Smooth muscle cell (in vitro differentiated cells): ENCODE measurements at regions not wholly inside any gene's neighbourhood (a gene's known extent, or its start where the extent isn't known, plus 50 kb on each side); places are given as distances from the start of the nearest gene placed in this dataset.

Experiments used
- DNase-seq: peaks from one replicate; lab custom pipeline; 2025; ENCODE audit not compliant: unreplicated experiment; lab: John Stamatoyannopoulos, UW
- H2AFZ ChIP-seq: fragments of 200-600 bp; sonication (generic); 2 replicates; pipeline ENCODE4 v1.6.0; 2016; ENCODE audit warnings: antibody characterized with exemption, low read depth, mild to moderate bottlenecking
- H3F3A ChIP-seq: fragments of 200-600 bp; sonication (generic); 2 replicates; pipeline ENCODE4 v1.6.0; 2017; ENCODE audit warnings: antibody characterized with exemption, low read depth
- H3K27ac ChIP-seq: fragments of 200-600 bp; sonication (generic); 2 replicates; pipeline ENCODE4 v1.5.1; 2016; ENCODE audit warnings: low read depth, mild to moderate bottlenecking
- H3K27me3 ChIP-seq: fragments of 200-600 bp; sonication (generic); 2 replicates; pipeline ENCODE4 v1.6.1; 2016; ENCODE audit warnings: low read depth, mild to moderate bottlenecking
- H3K36me3 ChIP-seq: fragments of 200-600 bp; sonication (generic); 2 replicates; pipeline ENCODE4 v1.5.1; 2016; ENCODE audit warnings: low read depth
- H3K4me1 ChIP-seq: fragments of 200-600 bp; sonication (generic); 2 replicates; pipeline ENCODE4 v1.5.1; 2016; ENCODE audit warnings: low read depth
- H3K4me2 ChIP-seq: fragments of 200-600 bp; sonication (generic); 2 replicates; pipeline ENCODE4 v1.6.0; 2016; ENCODE audit warnings: mild to moderate bottlenecking
- H3K4me3 ChIP-seq: fragments of 200-600 bp; sonication (generic); 2 replicates; pipeline ENCODE4 v1.5.1; 2016; ENCODE audit warnings: mild to moderate bottlenecking
- H3K79me2 ChIP-seq: fragments of 200-600 bp; sonication (generic); 2 replicates; pipeline ENCODE4 v1.6.0; 2016; ENCODE audit warnings: low read depth, mild to moderate bottlenecking
- H3K9ac ChIP-seq: fragments of 200-600 bp; sonication (generic); 2 replicates; pipeline ENCODE4 v1.6.0; 2016; ENCODE audit warnings: low read depth
- H3K9me3 ChIP-seq: fragments of 200-600 bp; sonication (generic); replicated peaks from 2 replicates; pipeline ENCODE4 v1.5.1; 2016; ENCODE audit warnings: low read depth
- H4K20me1 ChIP-seq: fragments of 200-600 bp; sonication (generic); 2 replicates; pipeline ENCODE4 v1.6.0; 2016; ENCODE audit warnings: low read depth
- whole genome bisulfite sequencing: methylation state at CpG from one replicate; pipeline ENCODE4 v1.1.7; 2016; ENCODE audit warnings: low lambda C conversion rate; 5-methylcytosine and 5-hydroxymethylcytosine counted together
- TF ChIP-seq, protein P1 (sequence below): fragments of 200-600 bp; sonication (generic); IDR thresholded peaks from 2 replicates; pipeline ENCODE4 v1.5.1; 2017; ENCODE audit warnings: borderline replicate concordance, mild to moderate bottlenecking, antibody characterized with exemption; ENCODE audit not compliant: insufficient read depth, poor library complexity, severe bottlenecking

DNA sequence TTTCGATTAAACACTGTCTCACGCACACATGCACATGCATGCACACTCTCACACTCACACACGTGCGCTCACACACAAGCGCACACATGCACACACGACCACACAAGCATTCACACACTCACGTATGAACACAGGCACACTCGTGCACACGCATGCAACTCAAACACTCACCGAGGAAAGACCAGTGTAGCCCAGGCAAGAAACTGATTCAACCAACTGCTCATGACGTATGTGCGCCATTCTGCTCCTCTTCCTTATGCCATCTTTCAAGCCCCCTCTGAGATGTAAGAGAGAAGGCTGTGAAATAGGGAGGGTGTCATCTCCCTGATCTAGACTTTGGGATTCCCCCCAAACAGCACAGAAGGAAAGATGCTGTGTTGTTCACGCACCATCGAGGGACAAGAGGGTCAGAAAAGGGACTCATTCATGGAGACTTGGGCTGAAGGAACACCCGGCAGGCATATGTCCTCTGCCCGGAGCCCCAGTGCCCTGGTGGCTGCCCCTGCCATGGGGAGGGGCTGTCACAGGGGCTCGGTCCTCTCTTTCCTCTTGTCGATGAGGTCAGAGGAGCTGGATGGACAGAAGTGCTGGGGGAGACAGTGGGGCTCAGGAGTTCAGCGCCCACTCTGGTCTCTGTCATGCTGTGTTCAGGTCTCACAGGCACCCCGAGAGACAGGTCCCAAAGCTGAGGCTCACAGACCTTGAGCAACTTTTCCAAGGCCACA is 130.1 kb upstream of the SHH start:
- Histone ChIP-seq H3K27me3 (no peaks in the 10 kb centered on the region), H3K9me3 (no peaks in the 10 kb centered on the region), H4K20me1 (no peaks in the 10 kb centered on the region), H3K9ac (no peak overlapping the region), H3K27ac (no peak overlapping the region), H3K4me2 (no peak overlapping the region), H3F3A (no peaks in the 10 kb centered on the region), H3K4me3 (no peak overlapping the region), H2AFZ (no peak overlapping the region), H3K4me1 (peaks cover 6% of the 10 kb centered on the region), H3K79me2 (no peaks in the 10 kb centered on the region), H3K36me3 (no peaks in the 10 kb centered on the region)
- no peak for DNase-seq
- 89% methylated on average over 20 of the region's 20 CpGs for WGBS
- TF ChIP-seq, protein P1, sequence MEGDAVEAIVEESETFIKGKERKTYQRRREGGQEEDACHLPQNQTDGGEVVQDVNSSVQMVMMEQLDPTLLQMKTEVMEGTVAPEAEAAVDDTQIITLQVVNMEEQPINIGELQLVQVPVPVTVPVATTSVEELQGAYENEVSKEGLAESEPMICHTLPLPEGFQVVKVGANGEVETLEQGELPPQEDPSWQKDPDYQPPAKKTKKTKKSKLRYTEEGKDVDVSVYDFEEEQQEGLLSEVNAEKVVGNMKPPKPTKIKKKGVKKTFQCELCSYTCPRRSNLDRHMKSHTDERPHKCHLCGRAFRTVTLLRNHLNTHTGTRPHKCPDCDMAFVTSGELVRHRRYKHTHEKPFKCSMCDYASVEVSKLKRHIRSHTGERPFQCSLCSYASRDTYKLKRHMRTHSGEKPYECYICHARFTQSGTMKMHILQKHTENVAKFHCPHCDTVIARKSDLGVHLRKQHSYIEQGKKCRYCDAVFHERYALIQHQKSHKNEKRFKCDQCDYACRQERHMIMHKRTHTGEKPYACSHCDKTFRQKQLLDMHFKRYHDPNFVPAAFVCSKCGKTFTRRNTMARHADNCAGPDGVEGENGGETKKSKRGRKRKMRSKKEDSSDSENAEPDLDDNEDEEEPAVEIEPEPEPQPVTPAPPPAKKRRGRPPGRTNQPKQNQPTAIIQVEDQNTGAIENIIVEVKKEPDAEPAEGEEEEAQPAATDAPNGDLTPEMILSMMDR = no peak

DNA sequence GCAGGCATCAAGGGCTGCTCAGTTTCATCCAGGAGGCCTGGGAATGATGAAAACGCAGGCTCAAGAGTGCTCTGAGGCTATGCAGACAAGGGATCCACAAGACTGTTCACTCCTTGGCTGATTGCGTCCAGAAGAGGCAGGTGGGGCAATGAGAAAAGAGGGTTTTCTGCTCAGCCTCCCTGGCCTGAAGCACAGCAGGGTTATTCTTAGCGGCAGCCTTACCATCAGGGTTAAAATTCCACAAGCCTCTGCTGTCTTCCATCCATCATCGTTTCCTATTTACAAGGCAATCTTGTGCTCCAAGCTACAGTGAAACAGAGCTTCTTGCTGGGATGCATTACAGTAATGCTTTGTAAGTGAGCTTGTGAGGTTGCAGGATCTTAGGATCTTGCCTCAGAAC is 129.4 kb upstream of the SHH start:
- Histone ChIP-seq H3K4me2 (no peak overlapping the region), H4K20me1 (no peaks in the 10 kb centered on the region), H3K4me1 (peaks cover 6% of the 10 kb centered on the region), H3K36me3 (no peaks in the 10 kb centered on the region), H3K27me3 (no peaks in the 10 kb centered on the region), H3F3A (no peaks in the 10 kb centered on the region), H3K79me2 (no peaks in the 10 kb centered on the region), H3K9me3 (no peaks in the 10 kb centered on the region), H3K9ac (no peak overlapping the region), H3K4me3 (no peak overlapping the region), H3K27ac (no peak overlapping the region), H2AFZ (no peak overlapping the region)
- 49% methylated on average over 4 of the region's 4 CpGs for WGBS
- DNase-seq = no peak
- TF ChIP-seq, protein P1 = no peak

DNA sequence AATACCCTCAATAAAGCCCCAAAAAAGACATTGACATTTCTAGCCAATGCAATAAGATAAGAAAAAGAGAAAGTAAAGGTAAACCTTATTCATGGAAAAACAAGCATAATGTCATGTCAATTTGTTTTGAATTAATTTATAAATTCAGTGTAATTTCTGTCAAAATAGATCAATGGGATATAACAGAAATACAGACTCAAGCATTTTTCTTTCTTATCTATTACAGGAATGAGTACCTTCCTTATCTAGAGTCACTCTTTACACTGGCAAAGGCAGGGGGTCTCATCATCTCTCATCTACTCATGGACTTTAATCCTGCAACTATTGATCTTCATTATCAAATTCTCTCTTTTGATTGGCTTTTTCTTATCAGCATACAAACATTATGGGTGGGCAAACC is 127.1 kb upstream of the SHH start:
- no peak overlapping the region for H3K27ac ChIP-seq
- no peaks in the 10 kb centered on the region for H3F3A ChIP-seq
- H3K9me3 ChIP-seq = no peaks in the 10 kb centered on the region
- H3K4me1 ChIP-seq = peaks cover 2% of the 10 kb centered on the region
- H3K4me3 ChIP-seq = no peak overlapping the region
- no peaks in the 10 kb centered on the region for H3K79me2 ChIP-seq
- TF ChIP-seq, protein P1 = no peak
- no peaks in the 10 kb centered on the region for H4K20me1 ChIP-seq
- no peak overlapping the region for H2AFZ ChIP-seq
- no peaks in the 10 kb centered on the region for H3K27me3 ChIP-seq
- H3K36me3 ChIP-seq = no peaks in the 10 kb centered on the region
- DNase-seq = no peak
- H3K4me2 ChIP-seq = no peak overlapping the region
- no peak overlapping the region for H3K9ac ChIP-seq

DNA sequence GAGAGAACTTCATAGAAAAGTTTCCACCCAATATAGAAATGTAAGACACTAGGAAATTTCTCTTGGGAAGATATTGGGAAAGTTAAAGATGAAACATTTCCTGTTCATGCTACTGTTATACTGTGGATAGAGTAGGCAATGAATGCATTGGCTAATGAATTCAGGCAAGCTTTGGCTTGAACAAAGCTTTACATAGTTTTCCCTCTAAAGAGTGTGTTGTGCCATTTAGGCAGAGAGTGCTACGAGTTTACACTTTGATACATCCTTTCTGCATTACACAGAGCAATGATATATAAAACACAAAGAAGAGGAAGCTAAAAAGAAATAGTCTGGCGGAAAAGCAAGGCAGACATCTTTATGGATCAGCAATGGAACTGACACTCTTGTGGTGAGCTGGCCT is 125.9 kb upstream of the SHH start:
- Histone ChIP-seq H3K4me3 (no peak overlapping the region), H3K79me2 (no peaks in the 10 kb centered on the region), H2AFZ (no peak overlapping the region), H3K4me2 (no peak overlapping the region), H3K9ac (no peak overlapping the region), H3K27me3 (no peaks in the 10 kb centered on the region), H3F3A (no peaks in the 10 kb centered on the region), H3K36me3 (no peaks in the 10 kb centered on the region), H3K9me3 (no peaks in the 10 kb centered on the region), H3K27ac (no peak overlapping the region), H4K20me1 (no peaks in the 10 kb centered on the region), H3K4me1 (no peaks in the 10 kb centered on the region)
- 35% methylated on average over 2 of the region's 2 CpGs for WGBS
- TF ChIP-seq, protein P1 = no peak
- DNase-seq = no peak
